Gastroesophageal sphincter (tissue), 4 donors: ENCODE measurements at regions not wholly inside any gene's neighbourhood (a gene's known extent, or its start where the extent isn't known, plus 50 kb on each side); places are given as distances from the start of the nearest gene placed in this dataset.

ENCODE experiments used
- ATAC-seq: fragments of 150-250 bp; one replicate; pipeline ENCODE4 v1.9.1; 2016; ENCODE audit warnings: mild to moderate bottlenecking, moderate library complexity
- H3K27ac ChIP-seq, 4 donors: fragments of 200-600 bp; sonication (generic) in 3 of 4; 1 replicate in 3 of 4; 2 replicates in 1 of 4; pipeline ENCODE4 v1.5.1; 2016 to 2019
- H3K27me3 ChIP-seq: fragments of 200-600 bp; sonication (generic); one replicate; pipeline ENCODE4 v1.5.1; 2019
- H3K36me3 ChIP-seq, 2 donors: fragments of 200-600 bp; sonication (generic); one replicate each; pipeline ENCODE4 v1.5.1; 2019; ENCODE audit warnings: control low read depth in 1 of 2
- H3K4me1 ChIP-seq, 3 donors: fragments of 200-600 bp; sonication (generic); 1 replicate in 2 of 3; 2 replicates in 1 of 3; pipeline ENCODE4 v1.5.1; 2016 to 2019; ENCODE audit warnings: control low read depth in 2 of 3
- H3K4me3 ChIP-seq, 2 donors: fragments of 200-600 bp; sonication (generic); one replicate each; pipeline ENCODE4 v1.5.1; 2019; ENCODE audit warnings: mild to moderate bottlenecking in 1 of 2, moderate library complexity in 1 of 2
- H3K9me3 ChIP-seq, 3 donors: fragments of 200-600 bp; sonication (generic); one replicate each; pipeline ENCODE4 v1.5.1; 2017 to 2019; ENCODE audit warnings: control low read depth in 2 of 3
- CTCF ChIP-seq, 4 experiments: fragments of 200-600 bp in 2 of 4; fragments of 450-650 bp in 2 of 4; sonication (generic) in 1 of 4; IDR thresholded peaks; one replicate each; pipeline ENCODE4 v1.5.1; 2017 to 2019; ENCODE audit warnings: antibody characterized with exemption in 4 of 4, mild to moderate bottlenecking in 2 of 4, moderate library complexity in 2 of 4
- EP300 ChIP-seq: sonication (generic); formaldehyde crosslinking; IDR thresholded peaks from one replicate; pipeline ENCODE4 v1.6.1; 2017; ENCODE audit warnings: antibody characterized with exemption, mild to moderate bottlenecking
- POLR2A ChIP-seq, 2 donors: fragments of 450-650 bp; IDR thresholded peaks; one replicate each; pipeline ENCODE4 v1.6.1; 2017; ENCODE audit warnings: antibody characterized with exemption in 2 of 2, mild to moderate bottlenecking in 2 of 2, moderate library complexity in 1 of 2
- POLR2AphosphoS5 ChIP-seq: sonication (generic); formaldehyde crosslinking; IDR thresholded peaks from one replicate; pipeline ENCODE4 v1.6.1; 2017; ENCODE audit warnings: antibody characterized with exemption
- WGBS, 2 donors: methylation state at CpG; one replicate each; pipeline ENCODE4 v1.1.5; 2018; ENCODE audit warnings: low coverage in 1 of 2; 5-methylcytosine and 5-hydroxymethylcytosine counted together

DNA sequence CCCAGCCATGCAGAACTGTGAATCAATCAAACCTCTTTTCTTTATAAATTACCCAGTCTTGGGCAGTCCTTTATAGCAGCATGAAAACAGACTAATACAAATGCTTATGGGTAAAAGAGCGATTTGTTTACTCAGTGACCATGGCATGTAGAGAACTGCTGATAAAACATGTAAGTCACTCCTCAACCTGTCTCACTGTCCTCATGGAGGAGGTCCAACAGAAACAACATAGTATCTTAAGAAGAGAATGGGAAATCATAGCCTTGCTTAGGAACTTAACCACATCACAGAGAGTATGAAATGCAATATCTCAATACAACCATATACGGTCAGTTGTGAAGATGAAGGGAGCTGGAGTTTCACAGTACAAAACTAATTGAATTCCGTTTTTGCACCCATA is 1734.0 kb upstream of the RAG2 start:
- H3K9me3 ChIP-seq, result no peaks in the 10 kb centered on the region
- H3K27me3 ChIP-seq, result no peaks in the 10 kb centered on the region
- H3K27ac ChIP-seq, result no peak overlapping the region
- H3K4me1 ChIP-seq, result no peaks in the 10 kb centered on the region
- H3K4me3 ChIP-seq, result no peak overlapping the region
- H3K36me3 ChIP-seq, result no peaks in the 10 kb centered on the region
- ATAC-seq, result no peak
- WGBS, 2 donors, result 70 to 95% methylated on average over 3 of the region's 3 CpGs
- TF ChIP-seq POLR2AphosphoS5 (no peak), POLR2A (IDR thresholded peaks at IDR 0.05) (no peak), CTCF (IDR thresholded peaks at IDR 0.05) (no peak), EP300 (no peak)

DNA sequence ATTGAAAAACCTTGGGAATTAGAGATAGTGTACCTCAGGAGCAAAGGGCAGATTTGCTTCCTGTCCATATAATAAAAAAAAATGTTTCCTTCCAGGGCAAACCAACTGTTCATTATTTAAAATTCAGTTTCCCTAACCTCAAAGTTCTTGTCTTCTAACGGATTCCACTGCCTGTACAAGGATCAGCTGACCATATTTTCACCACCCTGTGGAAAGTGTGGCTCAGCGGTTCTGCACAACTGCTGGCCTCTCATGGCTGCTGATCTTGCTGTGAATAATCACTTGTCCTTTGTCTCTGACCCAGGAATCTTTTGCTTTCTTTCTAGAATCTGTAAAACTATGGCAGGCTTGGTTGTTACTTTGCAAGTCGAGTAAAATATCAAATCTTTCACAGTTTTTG is 1732.5 kb upstream of the RAG2 start:
- 52% methylated on average over 3 of the region's 3 CpGs; no CpG with 5 or more reads in 1 of the 2 donors for WGBS, 2 donors
- Histone ChIP-seq H3K36me3 (no peaks in the 10 kb centered on the region), H3K4me3 (no peak overlapping the region), H3K27ac (no peak overlapping the region), H3K9me3 (no peaks in the 10 kb centered on the region), H3K4me1 (no peaks in the 10 kb centered on the region), H3K27me3 (no peaks in the 10 kb centered on the region)
- no peak for ATAC-seq
- no peak for TF ChIP-seq CTCF (IDR thresholded peaks at IDR 0.05)

DNA sequence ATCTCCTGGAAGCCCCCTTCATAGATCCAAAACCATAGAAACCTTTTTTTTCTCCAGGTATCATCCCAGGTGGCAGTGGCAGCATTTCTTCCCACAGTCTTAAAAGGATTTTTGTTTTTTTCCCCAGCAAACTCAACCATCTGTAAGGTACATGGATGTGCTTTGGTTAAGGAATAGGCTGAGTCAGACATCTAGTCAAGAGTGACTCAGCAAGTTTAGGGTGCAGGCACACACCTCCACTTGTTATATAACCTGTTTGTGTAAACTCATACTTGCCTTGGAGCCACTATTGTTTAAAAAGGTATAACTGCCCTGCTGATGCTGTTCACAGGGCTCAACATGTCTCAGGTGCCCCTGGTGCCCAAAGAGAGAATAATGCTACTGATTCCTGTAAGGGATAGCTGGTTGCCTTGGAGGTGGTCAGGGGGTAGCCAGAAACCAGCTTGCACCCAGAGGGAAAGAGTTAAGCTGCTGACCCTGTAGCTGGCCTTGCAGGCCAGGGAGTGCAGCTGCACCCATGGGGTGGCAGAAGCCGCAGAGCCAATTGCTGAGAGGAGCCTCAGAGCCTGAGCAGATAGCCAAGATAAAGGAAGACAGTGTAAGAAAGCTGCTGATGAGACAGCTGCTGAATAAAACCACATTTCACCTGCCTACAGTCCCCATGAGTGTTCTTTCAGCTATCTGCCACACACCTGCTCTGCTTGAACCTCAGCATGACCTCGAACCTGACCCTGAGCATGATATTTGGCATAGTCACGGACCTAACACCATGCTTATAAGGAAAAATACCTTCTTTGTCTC is 1726.1 kb upstream of the RAG2 start:
- no peak for ATAC-seq
- H3K4me3 ChIP-seq, result no peak overlapping the region
- TF ChIP-seq POLR2AphosphoS5 (no peak), CTCF (IDR thresholded peaks at IDR 0.05) (no peak), POLR2A (IDR thresholded peaks at IDR 0.05) (no peak), EP300 (no peak)
- no peaks in the 10 kb centered on the region for H3K4me1 ChIP-seq
- no peak overlapping the region for H3K27ac ChIP-seq
- 50 to 75% methylated on average over 2 to 3 of the region's 3 CpGs for WGBS, 2 donors
- no peaks in the 10 kb centered on the region for H3K9me3 ChIP-seq
- H3K36me3 ChIP-seq, result no peaks in the 10 kb centered on the region
- no peaks in the 10 kb centered on the region for H3K27me3 ChIP-seq

- Histone ChIP-seq H3K27me3 (no peaks in the 10 kb centered on the region), H3K4me3 (no peak overlapping the region), H3K27ac (no peak overlapping the region), H3K36me3 (no peaks in the 10 kb centered on the region), H3K9me3 (peaks cover 0 to 18% (median 0%) of the 10 kb centered on the region in 3 donors), H3K4me1 (no peaks in the 10 kb centered on the region)
- no peak for TF ChIP-seq POLR2AphosphoS5
- no peak for TF ChIP-seq CTCF (IDR thresholded peaks at IDR 0.05)
- TF ChIP-seq POLR2A (IDR thresholded peaks at IDR 0.05), result no peak
- no peak for TF ChIP-seq EP300
- no peak for ATAC-seq
- 100% methylated on average over 1 of the region's 1 CpG; no CpG with 5 or more reads in 1 of the 2 donors for WGBS, 2 donors
Observed at GRCh38 chr11:38315151-38315550, 1717.1 kb upstream of the RAG2 start.

DNA sequence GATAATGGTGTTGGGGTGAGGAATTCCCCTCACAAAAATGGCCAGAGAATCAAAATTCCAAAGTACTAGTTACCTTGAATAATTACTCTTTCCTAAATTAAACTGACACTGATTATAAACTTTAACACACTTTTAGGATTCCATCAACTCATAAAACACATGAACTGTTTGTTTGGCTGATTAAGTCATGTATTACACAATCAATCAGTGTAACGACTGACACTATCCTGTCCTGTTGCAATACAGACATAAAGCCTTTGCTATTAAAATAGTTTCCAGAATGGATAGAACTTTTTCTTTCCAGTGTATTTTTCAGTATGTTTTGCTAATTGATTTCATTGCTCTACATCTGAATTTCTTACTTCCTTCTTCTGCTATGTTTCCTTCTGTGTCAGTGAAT is 1709.4 kb upstream of the RAG2 start:
- Histone ChIP-seq H3K27me3 (no peaks in the 10 kb centered on the region), H3K4me1 (no peaks in the 10 kb centered on the region), H3K4me3 (no peak overlapping the region), H3K9me3 (no peaks in the 10 kb centered on the region), H3K36me3 (no peaks in the 10 kb centered on the region), H3K27ac (no peak overlapping the region)
- no peak for ATAC-seq
- WGBS, 2 donors, result 63 to 81% methylated on average over 1 of the region's 1 CpG
- TF ChIP-seq EP300, result no peak
- TF ChIP-seq CTCF (IDR thresholded peaks at IDR 0.05), result no peak
- no peak for TF ChIP-seq POLR2A (IDR thresholded peaks at IDR 0.05)
- no peak for TF ChIP-seq POLR2AphosphoS5
